ENCODE measurements at regions not wholly inside any gene's neighbourhood (a gene's known extent, or its start where the extent isn't known, plus 50 kb on each side); places are given as distances from the start of the nearest gene placed in this dataset.
A peak's percentile ranks its signal among the peaks of the same experiment; 100 is the strongest.

- no peak for DNase-seq (ENCODE audit: low read depth in 2 of 2)
Observed at GRCh38 chr2:145112467-145112866, 592.5 kb upstream of the ZEB2 start.

- peak; percentile 40 to 53 for DNase-seq (ENCODE audit: low read depth in 2 of 2)
Observed at GRCh38 chr2:145110668-145111356, 590.9 kb upstream of the ZEB2 start.

GRCh38 chr2:145108959-145109710, 589.2 kb upstream of the ZEB2 start:
- no peak for DNase-seq (ENCODE audit: low read depth in 2 of 2)

GRCh38 chr2:145108361-145108778, 588.5 kb upstream of the ZEB2 start:
- DNase-seq (ENCODE audit: low read depth in 2 of 2): no peak

- DNase-seq (ENCODE audit: low read depth in 2 of 2): no peak
Observed at GRCh38 chr2:145106293-145106692, 586.4 kb upstream of the ZEB2 start.

GRCh38 chr2:145102706-145103105, 582.8 kb upstream of the ZEB2 start:
- DNase-seq (ENCODE audit: low read depth in 2 of 2): no peak

- no peak for DNase-seq (ENCODE audit: low read depth in 2 of 2)
Observed at GRCh38 chr2:145100301-145100700, 580.4 kb upstream of the ZEB2 start.

- no peak for DNase-seq (ENCODE audit: low read depth in 2 of 2)
Observed at GRCh38 chr2:145096582-145096981, 576.7 kb upstream of the ZEB2 start.

- peak; percentile 61 to 67 for DNase-seq (ENCODE audit: low read depth in 2 of 2)
Observed at GRCh38 chr2:145095641-145096435, 575.9 kb upstream of the ZEB2 start.

- peak; percentile 51 for DNase-seq (ENCODE audit: low read depth in 2 of 2)
Observed at GRCh38 chr2:145094370-145094769, 574.5 kb upstream of the ZEB2 start.

- no peak for DNase-seq (ENCODE audit: low read depth in 2 of 2)
Observed at GRCh38 chr2:145091967-145092366, 572.0 kb upstream of the ZEB2 start.

GRCh38 chr2:145090841-145091761, 571.2 kb upstream of the ZEB2 start:
- DNase-seq (ENCODE audit: low read depth in 2 of 2): peak; percentile 49 to 64

- peak in 1 of 2 experiments; percentile 37 for DNase-seq (ENCODE audit: low read depth in 2 of 2)
Observed at GRCh38 chr2:145088756-145089155, 568.8 kb upstream of the ZEB2 start.

- no peak for DNase-seq (ENCODE audit: low read depth in 2 of 2)
Observed at GRCh38 chr2:145086910-145087309, 567.0 kb upstream of the ZEB2 start.

GRCh38 chr2:145085612-145086011, 565.7 kb upstream of the ZEB2 start:
- DNase-seq (ENCODE audit: low read depth in 2 of 2): peak in 1 of 2 experiments; percentile 38

GRCh38 chr2:145080426-145080825, 560.5 kb upstream of the ZEB2 start:
- no peak for DNase-seq (ENCODE audit: low read depth in 2 of 2)

GRCh38 chr2:145079641-145080040, 559.7 kb upstream of the ZEB2 start:
- DNase-seq (ENCODE audit: low read depth in 2 of 2): no peak

- no peak for DNase-seq (ENCODE audit: low read depth in 2 of 2)
Observed at GRCh38 chr2:145078923-145079322, 559.0 kb upstream of the ZEB2 start.

GRCh38 chr2:145076085-145076484, 556.2 kb upstream of the ZEB2 start:
- no peak for DNase-seq (ENCODE audit: low read depth in 2 of 2)

GRCh38 chr2:145075454-145076062, 555.6 kb upstream of the ZEB2 start:
- no peak for DNase-seq (ENCODE audit: low read depth in 2 of 2)

GRCh38 chr2:145070703-145071102, 550.8 kb upstream of the ZEB2 start:
- no peak for DNase-seq (ENCODE audit: low read depth in 2 of 2)
